Breast epithelium (tissue), 3 donors: ENCODE measurements at regions not wholly inside any gene's neighbourhood (a gene's known extent, or its start where the extent isn't known, plus 50 kb on each side); places are given as distances from the start of the nearest gene placed in this dataset.

ENCODE experiments used
- CTCF ChIP-seq, 3 donors: fragments of 450-650 bp; IDR thresholded peaks; one replicate each; pipeline ENCODE4 v1.5.1; 2016 to 2017; ENCODE audit warnings: antibody characterized with exemption in 3 of 3, mild to moderate bottlenecking in 3 of 3, moderate library complexity in 3 of 3
- POLR2AphosphoS5 ChIP-seq, 3 donors: sonication (generic); formaldehyde crosslinking; IDR thresholded peaks; one replicate each; pipeline ENCODE4 v1.6.1; 2017; ENCODE audit warnings: antibody characterized with exemption in 3 of 3

- TF ChIP-seq CTCF (IDR thresholded peaks at IDR 0.05) (no peak), POLR2AphosphoS5 (IDR thresholded peaks at IDR 0.05) (no peak)
Observed at GRCh38 chr2:47664817-47665216, 94.0 kb upstream of the KCNK12 start.
